Thoracic aorta (tissue), 2 donors: ENCODE measurements at regions not wholly inside any gene's neighbourhood (a gene's known extent, or its start where the extent isn't known, plus 50 kb on each side); places are given as distances from the start of the nearest gene placed in this dataset.

Experiments used
- ATAC-seq: fragments of 150-250 bp; one replicate; pipeline ENCODE4 v1.8.0; 2017; ENCODE audit warnings: low read depth; ENCODE audit not compliant: insufficient number of reproducible peaks, low FRiP score
- DNase-seq: peaks from one replicate; pipeline ENCODE4 v3.0.0-alpha.2; 2020; ENCODE audit warnings: low spot score
- H3K27ac ChIP-seq, 2 donors: fragments of 200-600 bp; sonication (generic); 1 replicate in 1 of 2; 2 replicates in 1 of 2; pipeline ENCODE4 v1.5.1; 2016; ENCODE audit warnings: mild to moderate bottlenecking in 2 of 2, moderate library complexity in 2 of 2
- H3K27me3 ChIP-seq: fragments of 200-600 bp; sonication (generic); replicated peaks from 2 replicates; pipeline ENCODE4 v1.6.0; 2016; ENCODE audit warnings: mild to moderate bottlenecking; ENCODE audit not compliant: insufficient read depth
- H3K36me3 ChIP-seq: fragments of 200-600 bp; sonication (generic); one replicate; pipeline ENCODE4 v1.5.1; 2016
- H3K4me1 ChIP-seq, 2 donors: fragments of 200-600 bp; sonication (generic); 1 replicate in 1 of 2; 2 replicates in 1 of 2; pipeline versions ENCODE4 v1.5.1 to v1.6.0; 2016; ENCODE audit warnings: low read depth in 2 of 2, mild to moderate bottlenecking in 1 of 2; ENCODE audit not compliant: control insufficient read depth in 1 of 2
- H3K4me3 ChIP-seq: fragments of 200-600 bp; sonication (generic); 2 replicates; pipeline ENCODE4 v1.5.1; 2016; ENCODE audit warnings: mild to moderate bottlenecking
- H3K9me3 ChIP-seq: fragments of 200-600 bp; sonication (generic); 2 replicates; pipeline ENCODE4 v1.5.1; 2016
- CTCF ChIP-seq: fragments of 200-600 bp; sonication (generic); IDR thresholded peaks from one replicate; pipeline ENCODE4 v1.5.1; 2019; ENCODE audit warnings: antibody characterized with exemption

GRCh38 chr20:6831461-6831860 is 64.0 kb downstream of the BMP2 start:
- H3K36me3 ChIP-seq: no peaks in the 10 kb centered on the region
- no peak overlapping the region for H3K4me3 ChIP-seq
- DNase-seq: no peak
- H3K27ac ChIP-seq: no peak overlapping the region
- H3K9me3 ChIP-seq: no peaks in the 10 kb centered on the region
- H3K4me1 ChIP-seq: no peaks in the 10 kb centered on the region
- ATAC-seq: no peak
- no peaks in the 10 kb centered on the region for H3K27me3 ChIP-seq
- no peak for TF ChIP-seq CTCF

GRCh38 chr20:6832811-6833210 is 65.3 kb downstream of the BMP2 start:
- Histone ChIP-seq H3K36me3 (no peaks in the 10 kb centered on the region), H3K27me3 (no peaks in the 10 kb centered on the region), H3K27ac (no peak overlapping the region), H3K4me3 (no peak overlapping the region), H3K9me3 (no peaks in the 10 kb centered on the region), H3K4me1 (no peaks in the 10 kb centered on the region)
- TF ChIP-seq CTCF: no peak
- ATAC-seq (no peak), DNase-seq (no peak)

GRCh38 chr20:6835609-6836008 is 68.1 kb downstream of the BMP2 start:
- Histone ChIP-seq H3K36me3 (no peaks in the 10 kb centered on the region), H3K27ac (no peak overlapping the region), H3K4me1 (no peaks in the 10 kb centered on the region), H3K27me3 (no peaks in the 10 kb centered on the region), H3K9me3 (no peaks in the 10 kb centered on the region), H3K4me3 (no peak overlapping the region)
- ATAC-seq: no peak
- DNase-seq: no peak
- no peak for TF ChIP-seq CTCF

GRCh38 chr20:6836821-6837374 is 69.4 kb downstream of the BMP2 start:
- H3K4me1 ChIP-seq: no peaks in the 10 kb centered on the region
- H3K4me3 ChIP-seq: no peak overlapping the region
- no peaks in the 10 kb centered on the region for H3K27me3 ChIP-seq
- H3K36me3 ChIP-seq: no peaks in the 10 kb centered on the region
- ATAC-seq: no peak
- TF ChIP-seq CTCF: no peak
- no peak overlapping the region for H3K27ac ChIP-seq
- no peak for DNase-seq
- no peaks in the 10 kb centered on the region for H3K9me3 ChIP-seq

GRCh38 chr20:6837730-6838129 is 70.2 kb downstream of the BMP2 start:
- Histone ChIP-seq H3K27me3 (no peaks in the 10 kb centered on the region), H3K4me1 (no peaks in the 10 kb centered on the region), H3K27ac (no peak overlapping the region), H3K4me3 (no peak overlapping the region), H3K9me3 (no peaks in the 10 kb centered on the region), H3K36me3 (no peaks in the 10 kb centered on the region)
- TF ChIP-seq CTCF: no peak
- no peak for DNase-seq
- ATAC-seq: no peak
